Loucy (cell line): ENCODE measurements at regions not wholly inside any gene's neighbourhood (a gene's known extent, or its start where the extent isn't known, plus 50 kb on each side); places are given as distances from the start of the nearest gene placed in this dataset.

Source experiments
- H2AFZ ChIP-seq: fragments of 200-600 bp; sonication (generic); 2 replicates; pipeline ENCODE4 v1.6.0; 2016; ENCODE audit warnings: antibody characterized with exemption, mild to moderate bottlenecking, low read length, moderate library complexity
- H3F3A ChIP-seq: fragments of 200-600 bp; 2 replicates; pipeline ENCODE4 v1.6.0; 2016; ENCODE audit warnings: antibody characterized with exemption, low read depth, mild to moderate bottlenecking
- H3K27me3 ChIP-seq: fragments of 200-600 bp; sonication (generic); 2 replicates; pipeline ENCODE4 v1.6.1; 2014; ENCODE audit warnings: low read length, mild to moderate bottlenecking; ENCODE audit not compliant: insufficient read depth, poor library complexity, severe bottlenecking
- H3K36me3 ChIP-seq: fragments of 200-600 bp; sonication (generic); 2 replicates; pipeline ENCODE4 v1.6.1; 2016; ENCODE audit warnings: low read length; ENCODE audit not compliant: insufficient read depth
- H3K4me1 ChIP-seq: fragments of 200-600 bp; sonication (generic); 2 replicates; pipeline ENCODE4 v1.5.1; 2014; ENCODE audit warnings: low read length, mild to moderate bottlenecking; ENCODE audit not compliant: insufficient read depth, poor library complexity, severe bottlenecking
- H3K4me2 ChIP-seq: fragments of 200-600 bp; sonication (generic); 2 replicates; pipeline ENCODE4 v1.6.0; 2014; ENCODE audit warnings: antibody characterized with exemption, low read length, low read depth, mild to moderate bottlenecking; ENCODE audit not compliant: poor library complexity, severe bottlenecking
- H3K4me3 ChIP-seq: fragments of 200-600 bp; sonication (generic); 2 replicates; pipeline ENCODE4 v1.5.1; 2014; ENCODE audit warnings: low read length, mild to moderate bottlenecking, mixed read lengths; ENCODE audit not compliant: poor library complexity, severe bottlenecking
- H3K79me2 ChIP-seq: fragments of 200-600 bp; sonication (generic); 2 replicates; pipeline ENCODE4 v1.6.1; 2014; ENCODE audit warnings: low read length; ENCODE audit not compliant: insufficient read depth
- H3K9ac ChIP-seq: fragments of 200-600 bp; sonication (generic); 2 replicates; pipeline ENCODE4 v1.6.0; 2014; ENCODE audit warnings: mild to moderate bottlenecking, low read depth, low read length, moderate library complexity; ENCODE audit not compliant: poor library complexity, severe bottlenecking
- H3K9me2 ChIP-seq: fragments of 200-600 bp; sonication (generic); replicated peaks from 2 replicates; pipeline ENCODE4 v1.6.1; 2016; ENCODE audit warnings: low read depth, low read length, mixed read lengths
- H3K9me3 ChIP-seq: fragments of 200-600 bp; sonication (generic); 2 replicates; pipeline ENCODE4 v1.6.1; 2014; ENCODE audit warnings: mild to moderate bottlenecking, antibody characterized with exemption, low read length, low read depth; ENCODE audit not compliant: insufficient read depth
- H4K20me1 ChIP-seq: fragments of 200-600 bp; sonication (generic); 2 replicates; pipeline ENCODE4 v1.6.0; 2014; ENCODE audit warnings: antibody characterized with exemption, low read length, mild to moderate bottlenecking; ENCODE audit not compliant: insufficient read depth, poor library complexity, severe bottlenecking
- CTCF ChIP-seq: fragments of 200-600 bp; sonication (generic); conservative IDR thresholded peaks from 2 replicates; pipeline ENCODE4 v1.5.1; 2014; ENCODE audit warnings: mild to moderate bottlenecking, antibody characterized with exemption, low read length
- EZH2phosphoT487 ChIP-seq: fragments of 200-600 bp; IDR thresholded peaks from 2 replicates; pipeline ENCODE4 v1.6.1; 2018; ENCODE audit warnings: antibody characterized with exemption, mild to moderate bottlenecking, moderate library complexity, borderline replicate concordance

- H3K27me3 ChIP-seq: no peaks in the 10 kb centered on the region
- no peak overlapping the region for H3K4me3 ChIP-seq
- H2AFZ ChIP-seq: no peak overlapping the region
- no peaks in the 10 kb centered on the region for H4K20me1 ChIP-seq
- H3K9me3 ChIP-seq: no peaks in the 10 kb centered on the region
- H3F3A ChIP-seq: no peaks in the 10 kb centered on the region
- H3K79me2 ChIP-seq: no peaks in the 10 kb centered on the region
- H3K4me2 ChIP-seq: no peak overlapping the region
- no peaks in the 10 kb centered on the region for H3K36me3 ChIP-seq
- H3K4me1 ChIP-seq: peaks cover 7% of the 10 kb centered on the region
- no peak for TF ChIP-seq EZH2phosphoT487
- no peak for TF ChIP-seq CTCF
- no peak overlapping the region for H3K9ac ChIP-seq
- no peaks in the 10 kb centered on the region for H3K9me2 ChIP-seq
Measured at GRCh38 chr14:95442016-95442632, 74.3 kb downstream of the SYNE3 start.

GRCh38 chr14:95440951-95441350 lies 75.5 kb downstream of the SYNE3 start:
- no peak overlapping the region for H3K4me2 ChIP-seq
- H3K27me3 ChIP-seq: no peaks in the 10 kb centered on the region
- H2AFZ ChIP-seq: no peak overlapping the region
- H3K79me2 ChIP-seq: no peaks in the 10 kb centered on the region
- peaks cover 7% of the 10 kb centered on the region for H3K4me1 ChIP-seq
- no peak overlapping the region for H3K4me3 ChIP-seq
- H3K36me3 ChIP-seq: no peaks in the 10 kb centered on the region
- H3K9ac ChIP-seq: no peak overlapping the region
- TF ChIP-seq CTCF (no peak), EZH2phosphoT487 (no peak)
- no peaks in the 10 kb centered on the region for H3F3A ChIP-seq
- H4K20me1 ChIP-seq: no peaks in the 10 kb centered on the region
- H3K9me3 ChIP-seq: no peaks in the 10 kb centered on the region
- H3K9me2 ChIP-seq: no peaks in the 10 kb centered on the region

GRCh38 chr14:95440496-95440895 lies 76.0 kb downstream of the SYNE3 start:
- TF ChIP-seq CTCF (no peak), EZH2phosphoT487 (no peak)
- Histone ChIP-seq H3K4me1 (peaks cover 7% of the 10 kb centered on the region), H3F3A (no peaks in the 10 kb centered on the region), H4K20me1 (no peaks in the 10 kb centered on the region), H3K9ac (no peak overlapping the region), H3K9me3 (no peaks in the 10 kb centered on the region), H3K4me3 (no peak overlapping the region), H3K79me2 (no peaks in the 10 kb centered on the region), H3K9me2 (no peaks in the 10 kb centered on the region), H2AFZ (no peak overlapping the region), H3K36me3 (no peaks in the 10 kb centered on the region), H3K27me3 (no peaks in the 10 kb centered on the region), H3K4me2 (no peak overlapping the region)
